ENCODE measurements at regions not wholly inside any gene's neighbourhood (a gene's known extent, or its start where the extent isn't known, plus 50 kb on each side); places are given as distances from the start of the nearest gene placed in this dataset.
"Not testable (repeated sequence)": the region's sequence is repeated elsewhere in the genome, so short reads cannot be mapped to it uniquely, and the experiment has no call there.

DNA sequence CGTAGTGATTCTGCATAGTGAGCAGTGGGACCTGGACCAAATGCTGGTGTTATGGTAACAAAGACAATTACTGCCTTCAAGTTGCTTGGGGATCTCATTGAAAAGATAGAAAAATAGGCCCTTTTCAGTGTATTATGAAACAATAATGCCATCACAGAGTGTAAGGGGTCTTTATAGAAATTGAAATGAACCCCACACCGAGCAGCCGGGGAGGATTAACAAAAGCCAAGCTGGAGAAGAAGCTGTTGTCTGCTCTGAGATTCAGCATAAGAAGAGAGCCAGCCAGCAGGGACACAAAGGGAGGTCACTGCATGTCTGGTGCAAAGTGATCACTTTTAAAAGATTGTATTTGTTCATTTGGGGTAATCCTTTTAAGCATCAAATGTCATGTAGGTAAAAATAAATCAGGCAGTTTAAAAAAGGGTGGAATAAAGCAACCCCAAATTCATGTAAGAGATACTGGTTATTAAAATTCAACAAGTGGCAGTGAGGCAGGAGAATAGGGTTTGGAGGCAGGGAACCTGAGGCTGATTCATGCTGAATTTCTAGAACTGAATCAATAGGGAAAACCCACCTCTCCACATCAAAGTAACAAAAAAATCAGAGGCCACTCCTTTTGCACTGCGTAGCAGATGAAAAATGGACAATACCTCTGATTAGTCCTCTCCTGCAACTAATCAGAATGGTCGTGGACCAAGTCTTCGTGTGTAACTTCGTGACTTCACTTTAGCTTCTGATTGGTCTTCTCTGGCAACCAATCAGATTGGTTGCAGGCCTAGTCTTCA, 1548.3 kb upstream of the SLC10A2 start:
- no peaks in the 10 kb centered on the region for H3K4me1 ChIP-seq (ENCODE audit: insufficient read depth, low read length)
- no peaks in the 10 kb centered on the region; the same call in 1 of the 2 replicates for H3K36me3 ChIP-seq (ENCODE audit: insufficient read depth, low read length)
- H3K9ac ChIP-seq (ENCODE audit: low read depth, low read length): no peak overlapping the region

DNA sequence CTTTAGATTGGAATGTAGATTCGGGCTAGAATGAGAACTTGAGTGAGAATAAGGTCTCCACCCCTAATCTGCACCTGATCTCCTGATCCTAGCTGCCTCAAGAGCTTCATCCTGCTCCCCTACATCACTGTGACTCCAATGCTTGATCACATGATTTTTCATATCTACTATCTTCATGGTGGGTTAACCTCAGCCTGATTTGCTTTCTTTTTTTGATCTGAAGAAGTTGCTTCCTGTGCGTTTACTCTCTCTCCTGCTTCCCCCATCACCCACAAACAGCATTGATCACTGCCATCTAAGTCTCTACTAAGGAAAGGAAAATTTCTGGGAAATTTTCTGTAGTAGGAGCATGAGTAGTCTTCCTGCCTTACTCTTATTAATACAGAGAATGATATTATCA, 1542.1 kb upstream of the SLC10A2 start:
- Histone ChIP-seq H3K9ac (ENCODE audit: low read depth, low read length) (no peak overlapping the region), H3K36me3 (ENCODE audit: insufficient read depth, low read length) (no peaks in the 10 kb centered on the region), H3K9me3 (ENCODE audit: control insufficient read depth, insufficient read depth, low read length) (no peaks in the 10 kb centered on the region; the same call in 1 of the 2 replicates), H3K4me1 (ENCODE audit: insufficient read depth, low read length) (no peaks in the 10 kb centered on the region)

More for the DNA sequence above, 1548.3 kb upstream of the SLC10A2 start:
- H3K9me3 ChIP-seq (ENCODE audit: control insufficient read depth, insufficient read depth, low read length): peaks cover 2% of the 10 kb centered on the region; the same call in 1 of the 2 replicates

DNA sequence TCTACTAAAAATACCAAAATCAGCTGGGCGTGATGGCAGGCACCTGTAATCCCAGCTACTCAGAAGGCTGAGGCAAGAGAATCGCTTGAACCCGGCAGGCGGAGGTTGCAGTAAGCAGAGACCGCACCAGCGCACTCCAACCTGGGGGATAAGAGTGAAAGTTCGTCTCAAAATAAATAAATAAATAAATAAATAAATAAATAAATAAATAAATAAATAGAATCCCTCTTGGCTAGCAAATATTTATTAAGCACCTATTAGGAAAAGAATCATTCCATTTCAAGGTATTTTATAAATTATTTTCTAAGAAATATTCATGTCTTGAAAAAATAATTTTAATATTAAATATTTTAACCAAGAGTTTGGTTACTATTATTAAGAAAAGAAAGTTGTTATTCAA, 1539.2 kb upstream of the SLC10A2 start:
- H3K4me1 ChIP-seq (ENCODE audit: insufficient read depth, low read length); H3K36me3 ChIP-seq (ENCODE audit: insufficient read depth, low read length); H3K9me3 ChIP-seq (ENCODE audit: control insufficient read depth, insufficient read depth, low read length); H3K9ac ChIP-seq (ENCODE audit: low read depth, low read length): not testable (repeated sequence)

DNA sequence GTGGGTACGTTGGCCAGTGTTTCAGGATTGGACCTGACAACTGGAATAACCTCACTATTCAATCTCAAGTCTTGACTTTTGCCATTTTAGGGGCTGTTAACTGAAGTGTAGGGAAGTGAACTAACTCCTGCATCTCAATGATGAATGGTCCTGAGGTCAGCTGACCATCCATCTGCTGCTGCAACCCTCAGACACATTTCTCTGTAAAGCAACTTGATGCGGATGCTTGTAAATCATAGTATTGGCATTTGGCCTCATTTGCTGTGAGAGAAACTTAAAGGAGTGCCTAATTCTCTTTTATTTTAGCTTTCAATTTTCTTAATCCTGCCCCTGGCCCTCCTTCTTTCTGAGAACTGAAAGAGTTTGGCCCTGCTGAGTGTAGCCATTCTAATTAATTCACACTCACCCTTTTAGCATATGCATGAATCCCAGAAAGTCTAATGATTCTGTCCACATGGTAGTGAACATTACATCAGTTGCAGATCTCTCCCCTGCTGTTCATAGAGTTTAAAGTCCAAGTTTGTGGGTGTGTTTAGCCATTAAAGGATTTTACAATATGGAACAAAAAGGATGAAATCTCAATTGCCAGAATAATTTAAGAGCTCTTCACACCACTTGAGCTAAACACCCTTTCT, 1531.4 kb upstream of the SLC10A2 start:
- Histone ChIP-seq H3K4me1 (ENCODE audit: insufficient read depth, low read length) (no peaks in the 10 kb centered on the region), H3K9ac (ENCODE audit: low read depth, low read length) (no peak overlapping the region), H3K9me3 (ENCODE audit: control insufficient read depth, insufficient read depth, low read length) (no peaks in the 10 kb centered on the region), H3K36me3 (ENCODE audit: insufficient read depth, low read length) (no peaks in the 10 kb centered on the region)

DNA sequence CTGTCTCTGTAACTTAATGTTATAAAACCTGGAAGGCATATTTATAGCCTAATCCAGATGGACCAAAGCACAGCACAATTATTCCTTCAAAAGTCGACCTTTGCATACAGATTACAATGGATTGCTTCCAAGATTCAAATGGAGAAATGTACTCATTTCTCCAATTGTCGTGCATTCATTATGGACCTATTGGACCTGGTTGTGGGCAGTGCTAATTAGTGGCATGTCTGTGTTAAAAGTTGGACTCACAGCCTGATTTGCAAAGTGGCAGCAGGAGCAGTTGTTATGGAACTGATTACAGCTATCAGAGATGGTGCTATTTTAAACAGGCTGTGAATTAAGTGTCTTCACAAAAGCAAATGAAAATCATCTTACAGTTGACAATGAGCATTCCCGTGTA, 1529.3 kb upstream of the SLC10A2 start:
- no peaks in the 10 kb centered on the region for H3K9me3 ChIP-seq (ENCODE audit: control insufficient read depth, insufficient read depth, low read length)
- H3K36me3 ChIP-seq (ENCODE audit: insufficient read depth, low read length): no peaks in the 10 kb centered on the region
- no peak overlapping the region for H3K9ac ChIP-seq (ENCODE audit: low read depth, low read length)
- no peaks in the 10 kb centered on the region for H3K4me1 ChIP-seq (ENCODE audit: insufficient read depth, low read length)

DNA sequence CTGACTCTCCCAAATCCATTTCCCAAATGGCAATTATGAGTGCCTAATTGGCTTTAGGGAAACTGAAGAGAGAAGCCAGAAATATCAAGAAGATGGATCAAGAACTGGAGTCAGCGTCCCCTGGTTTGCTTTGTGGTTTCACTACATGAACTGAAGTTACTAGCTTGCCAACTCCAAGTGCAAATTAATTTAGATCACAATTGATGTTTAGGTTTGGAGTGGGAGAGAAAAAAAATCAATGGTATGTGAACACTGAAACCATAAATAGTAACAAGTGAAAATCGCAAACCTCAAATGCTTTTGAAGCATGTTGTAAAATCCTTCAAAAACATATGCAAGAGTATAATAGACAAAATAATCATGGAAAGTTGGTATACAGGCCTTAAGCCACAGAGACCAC, 1528.6 kb upstream of the SLC10A2 start:
- H3K4me1 ChIP-seq (ENCODE audit: insufficient read depth, low read length): no peaks in the 10 kb centered on the region
- H3K9ac ChIP-seq (ENCODE audit: low read depth, low read length): no peak overlapping the region
- H3K9me3 ChIP-seq (ENCODE audit: control insufficient read depth, insufficient read depth, low read length): no peaks in the 10 kb centered on the region
- no peaks in the 10 kb centered on the region for H3K36me3 ChIP-seq (ENCODE audit: insufficient read depth, low read length)

DNA sequence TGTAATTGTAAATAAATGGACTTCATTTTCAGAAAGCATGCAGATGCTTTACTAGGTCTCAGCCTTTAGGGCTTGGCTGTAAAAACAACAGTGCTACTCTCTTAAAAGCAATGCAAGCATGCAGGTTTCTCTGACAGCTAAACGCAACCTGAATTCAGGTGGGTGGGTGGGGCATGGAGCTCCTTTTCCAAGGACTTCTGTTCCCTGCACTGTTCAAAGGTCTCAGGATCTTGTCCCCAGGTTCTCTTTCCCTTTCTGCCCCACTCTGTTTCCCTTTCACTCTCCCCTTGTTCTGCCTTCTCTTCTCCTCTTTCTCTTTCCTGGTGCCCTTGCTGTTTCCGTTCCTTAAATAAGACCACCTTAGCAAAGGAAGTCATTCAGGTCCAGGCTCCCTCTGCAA, 1527.5 kb upstream of the SLC10A2 start:
- no peaks in the 10 kb centered on the region for H3K4me1 ChIP-seq (ENCODE audit: insufficient read depth, low read length)
- H3K9me3 ChIP-seq (ENCODE audit: control insufficient read depth, insufficient read depth, low read length): no peaks in the 10 kb centered on the region
- H3K36me3 ChIP-seq (ENCODE audit: insufficient read depth, low read length): no peaks in the 10 kb centered on the region
- H3K9ac ChIP-seq (ENCODE audit: low read depth, low read length): no peak overlapping the region

DNA sequence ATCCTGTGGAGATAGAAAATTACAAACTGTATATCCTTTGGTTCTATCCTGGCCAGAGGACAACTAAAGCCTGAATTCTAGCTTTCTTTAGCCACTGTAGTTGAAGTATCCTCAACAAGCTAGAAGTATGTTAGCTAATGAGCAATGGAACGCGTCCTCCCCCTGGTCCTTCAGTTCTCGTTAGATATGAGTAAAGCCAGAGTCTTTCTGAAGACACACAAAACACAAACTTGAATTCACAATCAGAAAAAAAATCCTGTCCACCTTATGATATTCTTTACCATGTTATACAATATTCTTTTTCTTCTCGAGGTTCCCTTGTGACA, 1527.0 kb upstream of the SLC10A2 start:
- H3K4me1 ChIP-seq (ENCODE audit: insufficient read depth, low read length): no peaks in the 10 kb centered on the region
- H3K36me3 ChIP-seq (ENCODE audit: insufficient read depth, low read length): no peaks in the 10 kb centered on the region
- no peaks in the 10 kb centered on the region for H3K9me3 ChIP-seq (ENCODE audit: control insufficient read depth, insufficient read depth, low read length)
- no peak overlapping the region for H3K9ac ChIP-seq (ENCODE audit: low read depth, low read length)

DNA sequence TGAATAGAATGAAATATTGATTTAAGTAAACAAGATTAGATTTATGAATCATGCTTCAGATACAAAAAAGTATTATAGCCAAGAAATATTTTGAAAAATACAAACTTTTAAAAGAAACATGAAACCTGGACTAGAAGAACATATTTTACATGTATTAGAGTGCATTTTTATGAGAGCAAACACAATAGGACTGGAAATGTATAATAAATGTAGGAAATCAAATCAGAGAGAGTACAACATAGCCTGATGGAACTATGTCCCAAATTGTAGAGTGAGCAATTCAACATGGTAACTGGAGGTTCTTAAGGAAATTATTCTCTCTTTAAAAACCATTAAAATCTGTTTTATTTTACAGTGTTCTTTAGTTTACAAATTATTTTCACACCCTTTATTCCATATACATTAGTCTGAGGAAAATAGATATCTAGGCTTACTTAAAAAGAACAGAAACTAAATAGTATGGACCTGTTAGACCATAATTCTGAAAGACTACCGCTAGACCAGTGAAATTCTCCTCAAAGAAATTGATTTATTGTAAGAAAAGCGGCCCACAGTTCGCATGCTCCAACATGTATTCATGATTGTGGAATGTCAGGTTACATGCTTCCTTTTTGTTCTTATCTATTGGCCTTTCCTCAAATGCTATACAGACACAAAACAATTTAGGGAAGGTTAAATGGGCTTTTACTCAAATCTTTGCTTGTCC, 1526.5 kb upstream of the SLC10A2 start:
- no peaks in the 10 kb centered on the region for H3K4me1 ChIP-seq (ENCODE audit: insufficient read depth, low read length)
- no peaks in the 10 kb centered on the region for H3K36me3 ChIP-seq (ENCODE audit: insufficient read depth, low read length)
- no peak overlapping the region for H3K9ac ChIP-seq (ENCODE audit: low read depth, low read length)
- H3K9me3 ChIP-seq (ENCODE audit: control insufficient read depth, insufficient read depth, low read length): no peaks in the 10 kb centered on the region

DNA sequence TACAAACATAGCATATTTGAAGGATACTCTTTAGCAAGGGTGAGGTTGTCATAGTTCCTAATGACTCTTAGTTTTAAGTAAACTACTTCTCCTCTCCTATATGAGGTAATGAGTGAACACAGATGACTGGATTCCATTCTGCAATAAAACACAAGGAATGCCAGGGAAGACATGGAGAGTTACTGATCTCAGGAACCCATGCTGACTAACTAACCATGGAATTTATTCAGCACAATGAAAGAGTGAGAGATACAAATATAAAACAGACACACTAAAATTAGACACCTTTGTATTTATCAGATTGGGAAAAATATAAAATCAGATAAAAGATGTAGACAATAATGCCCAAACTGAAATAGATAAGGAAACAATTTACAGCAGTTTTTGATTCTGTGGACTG, 1525.9 kb upstream of the SLC10A2 start:
- H3K36me3 ChIP-seq (ENCODE audit: insufficient read depth, low read length): no peaks in the 10 kb centered on the region
- no peaks in the 10 kb centered on the region for H3K9me3 ChIP-seq (ENCODE audit: control insufficient read depth, insufficient read depth, low read length)
- H3K4me1 ChIP-seq (ENCODE audit: insufficient read depth, low read length): no peaks in the 10 kb centered on the region
- no peak overlapping the region for H3K9ac ChIP-seq (ENCODE audit: low read depth, low read length)

DNA sequence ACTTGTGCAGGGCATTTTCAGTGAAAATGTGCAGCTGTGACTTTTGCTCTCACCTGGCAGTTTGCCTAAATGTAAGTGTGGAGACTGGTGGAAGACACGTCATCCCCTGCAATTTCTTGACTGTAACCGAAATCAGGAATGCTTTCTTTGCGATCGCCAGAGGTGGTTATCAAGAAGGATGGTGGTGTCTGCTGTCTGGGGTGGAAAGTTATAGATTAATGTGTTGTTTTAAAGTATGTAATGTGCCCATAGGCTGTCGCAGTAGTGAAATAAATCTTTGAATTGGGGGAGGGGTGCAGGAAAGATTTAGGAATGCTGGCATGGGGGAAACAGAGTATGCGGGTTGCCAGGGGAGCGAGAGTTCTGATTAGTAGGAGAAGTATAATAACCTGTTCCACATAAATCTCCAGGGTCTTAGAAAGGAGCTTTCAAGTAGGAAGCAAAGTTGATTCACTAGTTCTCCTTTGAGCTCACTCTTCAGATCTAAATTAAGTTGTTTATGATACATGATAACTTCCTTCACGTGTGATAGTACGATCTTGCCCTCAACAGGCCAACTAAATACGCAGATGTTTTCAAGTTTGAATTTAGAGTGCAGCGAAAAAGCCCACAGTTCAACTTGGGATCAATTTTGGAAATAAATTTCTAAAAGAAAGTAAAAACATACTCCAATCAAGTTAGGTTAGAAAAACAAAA, 1520.0 kb upstream of the SLC10A2 start:
- Histone ChIP-seq H3K9ac (ENCODE audit: low read depth, low read length) (no peak overlapping the region), H3K36me3 (ENCODE audit: insufficient read depth, low read length) (no peaks in the 10 kb centered on the region), H3K9me3 (ENCODE audit: control insufficient read depth, insufficient read depth, low read length) (no peaks in the 10 kb centered on the region), H3K4me1 (ENCODE audit: insufficient read depth, low read length) (peaks cover 4% of the 10 kb centered on the region; the same call in 1 of the 2 replicates)

DNA sequence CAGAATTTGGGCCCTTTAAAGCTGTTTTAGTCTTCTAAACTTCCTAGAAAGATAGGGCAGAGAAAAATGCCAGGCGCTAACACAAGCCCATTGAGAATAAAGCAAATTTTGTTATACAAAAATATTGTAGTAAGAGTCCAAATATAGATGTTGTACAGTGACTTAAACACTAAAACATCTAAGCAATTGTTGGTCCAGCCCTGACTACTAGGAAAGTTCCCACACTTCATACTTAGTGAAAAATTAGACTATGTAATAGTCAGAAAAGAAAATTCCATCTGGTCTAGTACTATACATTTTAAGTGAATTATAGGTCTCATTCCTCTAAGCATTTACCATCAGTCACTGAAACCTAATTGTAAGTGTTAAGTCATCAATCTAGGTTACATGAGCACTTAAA, 1518.3 kb upstream of the SLC10A2 start:
- Histone ChIP-seq H3K4me1 (ENCODE audit: insufficient read depth, low read length) (peaks cover 4% of the 10 kb centered on the region; the same call in 1 of the 2 replicates), H3K9me3 (ENCODE audit: control insufficient read depth, insufficient read depth, low read length) (no peaks in the 10 kb centered on the region)

DNA sequence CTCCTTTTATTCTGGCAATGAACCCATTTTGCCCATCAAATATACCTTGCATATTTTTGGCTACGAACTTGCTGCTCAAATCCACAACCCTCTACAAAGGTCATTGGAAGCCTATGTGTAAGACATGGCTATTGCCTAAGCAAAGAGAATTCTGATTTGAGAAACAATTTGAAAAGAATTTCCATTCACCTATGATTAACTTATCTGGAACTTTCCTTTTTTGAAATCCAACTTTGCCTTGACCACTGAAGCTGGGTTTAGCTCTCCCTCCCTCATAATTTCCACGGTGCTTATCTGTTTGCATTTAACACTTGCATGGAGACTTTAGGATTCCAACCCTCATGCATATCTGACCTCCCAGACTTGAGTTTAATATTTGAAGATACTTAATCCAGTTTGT, 1514.7 kb upstream of the SLC10A2 start:
- Histone ChIP-seq H3K36me3 (ENCODE audit: insufficient read depth, low read length) (no peaks in the 10 kb centered on the region), H3K9me3 (ENCODE audit: control insufficient read depth, insufficient read depth, low read length) (no peaks in the 10 kb centered on the region), H3K9ac (ENCODE audit: low read depth, low read length) (no peak overlapping the region), H3K4me1 (ENCODE audit: insufficient read depth, low read length) (0 out of 2 replicates have a peak, but pooled peaks cover under 1% of the 10 kb centered on the region)

More for the DNA sequence above, 1518.3 kb upstream of the SLC10A2 start:
- Histone ChIP-seq H3K9ac (ENCODE audit: low read depth, low read length) (no peak overlapping the region), H3K36me3 (ENCODE audit: insufficient read depth, low read length) (no peaks in the 10 kb centered on the region)

DNA sequence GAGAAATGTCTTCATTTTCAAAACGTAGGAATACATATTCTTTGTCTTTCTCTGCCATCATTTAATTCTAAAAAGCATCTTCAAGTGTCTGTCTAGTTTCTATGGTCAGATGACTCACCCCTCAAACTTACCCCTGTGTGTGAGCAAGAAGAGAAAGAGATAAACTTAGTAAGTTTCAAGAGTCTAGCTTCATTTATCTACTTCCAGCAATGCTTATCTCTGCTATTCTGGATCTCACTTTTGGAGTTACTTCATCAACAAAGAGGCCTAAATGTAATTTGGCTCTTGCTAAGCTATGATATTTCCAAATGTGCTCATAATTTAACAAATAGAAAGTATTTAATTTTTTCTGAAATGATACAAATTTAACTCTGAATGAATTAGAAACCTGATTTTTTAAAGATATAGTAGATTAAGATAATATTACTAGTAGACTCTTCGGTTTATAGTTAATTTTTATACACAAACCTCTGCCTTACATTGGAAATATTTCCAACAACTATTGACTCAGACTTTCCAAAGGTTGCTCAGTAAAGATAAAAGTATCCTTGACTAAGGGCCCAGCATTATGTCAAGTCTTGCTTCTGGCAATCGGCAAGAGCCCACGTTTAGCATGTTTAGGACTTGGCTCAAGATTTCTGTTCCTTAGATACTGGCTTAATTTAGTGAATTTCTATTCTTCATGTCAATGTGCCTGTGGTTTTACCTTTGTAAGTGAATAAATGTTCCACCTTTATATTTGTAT, 1511.0 kb upstream of the SLC10A2 start:
- Histone ChIP-seq H3K9ac (ENCODE audit: low read depth, low read length) (no peak overlapping the region), H3K36me3 (ENCODE audit: insufficient read depth, low read length) (no peaks in the 10 kb centered on the region), H3K4me1 (ENCODE audit: insufficient read depth, low read length) (no peaks in the 10 kb centered on the region), H3K9me3 (ENCODE audit: control insufficient read depth, insufficient read depth, low read length) (no peaks in the 10 kb centered on the region)
